NCI-H146 treated with DMSO at 0.1 percent for 48 hours (cell line): ENCODE measurements at regions not wholly inside any gene's neighbourhood (a gene's known extent, or its start where the extent isn't known, plus 50 kb on each side); places are given as distances from the start of the nearest gene placed in this dataset.

Source experiments
- DNase-seq: peaks from one replicate; lab custom pipeline; 2025; ENCODE audit not compliant: unreplicated experiment; lab: John Stamatoyannopoulos, UW

GRCh38 chr15:47945872-47946650 is 174.7 kb upstream of the SLC24A5 start:
- DNase-seq, result no peak

DNA sequence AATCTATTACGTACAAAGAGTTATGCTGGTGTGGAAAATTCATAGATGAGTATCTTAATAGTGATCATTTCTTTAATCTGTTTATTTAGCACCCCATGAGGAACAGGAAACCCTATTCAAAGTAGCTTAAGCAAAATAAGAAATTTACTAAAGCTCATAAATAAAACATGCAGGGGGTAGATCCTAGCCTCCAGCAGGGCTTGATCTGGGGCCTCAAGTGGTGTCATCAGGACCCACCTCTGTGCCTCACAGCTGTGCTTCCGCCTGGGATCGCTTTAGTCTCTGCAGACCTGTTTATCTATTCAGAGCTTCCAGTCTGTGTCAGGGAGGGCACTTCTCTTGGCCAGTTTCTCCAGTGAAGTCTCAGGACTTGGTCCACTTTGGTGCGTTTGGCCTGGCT is 171.0 kb upstream of the SLC24A5 start:
- DNase-seq, result no peak

DNA sequence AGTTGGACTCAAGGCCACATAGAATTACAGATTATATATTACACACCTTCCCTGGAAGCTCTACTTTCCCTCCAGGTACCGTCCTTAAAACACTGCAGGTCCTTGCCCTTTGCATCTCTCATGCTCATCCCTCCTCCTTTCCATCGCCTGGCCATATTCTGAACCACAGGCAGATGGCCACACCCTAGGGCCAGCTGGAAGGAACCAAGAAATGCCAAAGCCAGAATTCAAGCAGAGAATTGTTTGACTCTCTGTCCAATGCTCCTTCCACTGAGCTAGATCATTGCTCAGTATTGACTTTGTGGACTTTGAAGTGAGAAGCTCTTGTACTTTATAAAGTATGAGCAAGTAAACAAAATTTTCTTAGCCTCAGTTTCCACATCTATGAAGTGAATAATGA is 170.3 kb upstream of the SLC24A5 start:
- DNase-seq, result no peak

DNA sequence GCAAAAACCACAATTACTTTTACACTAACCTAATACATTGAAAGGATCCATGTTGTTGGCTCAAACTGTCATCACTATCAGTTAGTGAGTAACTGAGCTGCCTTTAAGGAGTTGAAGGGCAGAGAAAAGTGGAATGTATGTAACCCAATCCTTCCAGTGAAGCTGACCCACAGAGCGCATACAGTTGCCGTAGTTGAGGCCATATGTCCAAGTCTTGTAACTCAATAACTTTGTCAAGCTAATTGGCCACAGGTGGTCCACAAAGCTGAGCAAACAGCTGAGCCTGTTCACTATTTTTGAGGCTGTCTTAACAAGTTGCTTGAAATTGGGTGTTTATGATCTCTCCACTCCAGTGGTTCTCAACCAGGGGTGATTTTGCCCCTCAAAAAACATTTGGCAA is 169.0 kb upstream of the SLC24A5 start:
- DNase-seq, result no peak

GRCh38 chr15:47954196-47954595 is 166.6 kb upstream of the SLC24A5 start:
- no peak for DNase-seq

DNA sequence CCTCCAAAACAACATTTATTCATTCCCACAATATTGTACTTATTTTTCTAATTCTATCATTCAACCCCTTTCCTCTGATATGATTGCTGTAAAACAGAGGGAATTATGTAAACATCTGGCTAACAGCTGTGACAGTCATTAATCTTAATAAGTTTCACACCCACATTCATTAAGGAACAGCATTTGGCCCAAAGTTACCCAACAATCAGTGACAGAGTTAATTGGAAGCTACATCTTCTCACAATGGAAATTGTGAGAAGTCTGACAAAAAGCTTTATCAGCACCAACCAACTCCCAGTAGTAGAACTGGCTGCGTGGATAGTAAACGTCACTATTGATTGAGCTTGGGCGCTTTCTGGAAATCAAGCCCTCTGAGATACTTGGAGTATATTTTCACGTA is 165.8 kb upstream of the SLC24A5 start:
- DNase-seq, result no peak

DNA sequence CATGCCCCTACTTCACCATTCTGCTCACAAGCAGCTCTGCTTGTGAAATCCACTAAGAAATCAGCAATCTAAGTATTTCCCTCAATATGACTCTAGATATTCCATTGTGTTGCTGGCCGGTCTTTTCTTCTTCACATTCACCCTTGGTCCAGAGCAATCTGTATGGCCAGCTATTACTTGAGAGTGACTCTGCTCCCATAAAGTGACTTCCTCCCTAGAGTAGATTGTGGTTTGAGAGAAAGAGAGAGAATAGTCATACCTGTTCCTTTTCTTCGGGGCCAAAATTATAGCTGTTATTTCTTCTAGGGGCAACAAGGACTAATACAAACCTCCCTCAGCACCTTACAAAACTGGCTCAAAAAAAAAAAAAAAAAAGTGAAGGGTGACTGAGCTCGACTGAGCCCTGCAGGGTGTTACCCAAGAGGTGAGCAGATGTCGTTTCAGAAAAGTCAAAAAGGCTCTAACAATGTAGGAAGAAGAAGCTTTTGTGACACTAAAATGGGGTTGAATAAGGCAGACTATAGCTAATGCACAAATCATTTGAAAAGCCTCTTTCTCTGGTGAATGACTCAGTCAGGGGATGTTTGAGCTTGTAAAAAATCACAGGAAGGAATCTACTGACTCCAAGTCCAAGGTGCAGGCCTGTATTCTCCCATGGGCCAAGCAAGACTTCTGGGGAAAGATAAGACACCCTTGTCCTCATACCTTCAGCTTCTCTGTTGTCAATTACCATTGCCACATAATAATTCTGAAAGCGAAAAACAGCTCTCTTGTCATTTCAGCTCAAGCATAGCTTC is 161.0 kb upstream of the SLC24A5 start:
- DNase-seq, result no peak

GRCh38 chr15:47961401-47962090 is 159.2 kb upstream of the SLC24A5 start:
- DNase-seq, result no peak

DNA sequence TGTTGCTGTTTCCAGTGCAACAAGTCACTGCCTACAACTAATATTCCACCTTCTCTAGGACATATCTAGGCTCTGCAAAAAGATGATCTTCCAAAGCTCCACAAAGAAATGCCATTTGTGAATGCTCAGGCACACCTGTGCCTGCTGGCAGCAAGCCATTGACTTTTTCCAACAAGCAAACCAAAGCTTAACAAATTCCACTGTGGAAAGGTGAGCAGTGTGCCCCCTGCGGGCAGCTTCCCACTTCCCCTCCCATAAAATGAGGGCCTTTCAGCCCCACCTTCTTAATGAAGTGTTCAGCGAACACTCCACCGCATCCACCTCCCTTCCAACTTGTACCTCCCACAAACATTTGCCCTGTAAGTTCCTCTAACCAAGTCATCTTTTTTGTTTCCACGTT is 157.5 kb upstream of the SLC24A5 start:
- DNase-seq, result no peak

DNA sequence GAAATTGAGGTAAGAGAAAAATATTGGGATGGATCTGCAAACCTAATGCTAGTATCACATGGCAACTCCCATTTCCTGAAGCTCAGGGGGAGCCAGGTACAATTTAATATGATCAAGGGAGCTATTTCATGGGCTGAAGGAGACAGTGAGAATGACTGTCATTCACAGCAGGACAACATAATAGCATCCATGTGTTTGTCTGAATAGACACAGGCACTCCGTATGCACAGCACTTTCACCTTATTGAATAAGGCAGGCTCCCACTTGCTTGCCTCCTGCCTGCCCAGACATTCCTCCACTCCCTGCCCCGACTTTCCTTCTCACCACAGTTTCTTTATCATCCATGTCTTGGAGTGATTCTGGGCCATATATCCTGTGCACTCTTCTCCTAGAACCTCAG is 156.6 kb upstream of the SLC24A5 start:
- DNase-seq, result peak; percentile 17

DNA sequence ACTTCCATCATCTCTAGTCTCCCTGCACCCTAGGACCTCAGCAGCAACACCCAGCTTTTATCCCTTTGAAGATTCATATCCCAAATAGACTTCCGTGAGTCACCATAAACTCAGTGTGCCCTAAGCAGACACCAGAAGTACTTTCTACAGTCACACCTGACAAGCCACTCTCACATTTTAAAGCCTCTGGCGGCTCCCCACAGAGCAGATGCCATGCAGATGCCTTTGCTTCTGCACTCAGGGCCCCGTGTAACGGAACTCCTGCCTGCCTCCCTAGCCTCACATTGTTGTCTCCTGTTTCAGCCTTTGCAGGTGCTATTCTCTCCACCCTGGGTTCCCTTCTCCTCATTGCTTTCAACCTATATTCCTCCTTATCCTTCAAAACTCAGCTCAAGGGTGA is 155.5 kb upstream of the SLC24A5 start:
- DNase-seq, result no peak

DNA sequence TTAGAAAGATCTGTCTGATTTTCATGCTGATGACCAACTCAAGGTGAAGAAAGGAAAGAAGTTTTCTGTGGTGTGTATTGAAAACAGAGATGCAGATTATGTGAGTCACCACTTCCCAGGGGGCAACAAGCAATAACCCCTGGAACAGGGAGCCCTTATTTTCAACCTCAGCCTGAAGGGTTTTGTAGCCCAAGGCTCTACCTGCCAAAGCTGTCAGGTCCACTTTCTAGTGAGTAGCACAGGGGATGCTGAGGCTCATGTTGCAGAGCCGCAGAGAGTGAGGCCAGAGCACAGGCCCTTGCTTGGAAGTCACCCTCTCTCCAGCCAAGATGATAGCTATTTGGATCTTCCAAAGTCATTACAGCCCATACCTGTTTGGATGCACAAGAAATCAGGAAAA is 152.2 kb upstream of the SLC24A5 start:
- no peak for DNase-seq

- DNase-seq, result no peak
Measured at GRCh38 chr15:47971637-47972036, 149.2 kb upstream of the SLC24A5 start.

- DNase-seq, result no peak
Measured at GRCh38 chr15:47972738-47973137, 148.1 kb upstream of the SLC24A5 start.

DNA sequence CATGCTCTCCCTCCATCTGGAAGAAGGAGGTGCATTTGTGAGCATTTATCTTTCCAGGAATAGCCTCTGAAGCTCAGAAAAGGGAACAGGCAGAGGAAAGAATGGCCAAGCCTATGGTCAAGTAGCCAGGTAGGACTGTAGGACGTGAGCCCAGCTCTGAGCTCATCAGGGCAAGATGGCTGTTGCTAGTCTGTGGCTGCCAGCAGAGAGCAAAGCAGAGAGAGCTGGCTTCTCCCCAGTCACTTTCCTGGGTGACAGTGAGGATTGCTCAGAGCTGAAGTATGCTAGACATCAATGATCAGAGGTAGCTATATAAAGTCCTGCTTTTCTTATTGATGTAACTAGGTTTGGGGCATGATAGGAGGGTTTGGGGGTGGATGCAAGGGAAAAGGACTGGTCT is 146.1 kb upstream of the SLC24A5 start:
- DNase-seq, result no peak

DNA sequence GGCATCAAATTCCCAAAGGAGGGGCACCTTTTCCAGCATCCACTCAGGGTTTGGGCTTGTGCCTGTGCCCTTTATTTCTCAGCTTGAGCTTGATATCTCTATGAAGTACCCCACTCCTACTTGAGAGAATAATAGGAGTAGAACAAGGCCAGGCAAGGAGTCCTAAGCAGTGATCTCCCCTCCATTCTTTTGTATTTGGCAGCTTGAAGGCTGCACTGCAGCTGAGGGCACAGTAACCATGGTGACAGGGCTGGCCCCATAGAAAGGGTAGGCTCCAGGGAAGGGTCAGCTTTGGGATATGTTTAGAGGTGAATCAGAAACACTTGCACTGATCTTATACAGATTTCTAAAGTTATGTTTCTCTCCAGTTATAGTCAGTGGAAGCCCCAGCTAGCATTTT is 145.4 kb upstream of the SLC24A5 start:
- no peak for DNase-seq

DNA sequence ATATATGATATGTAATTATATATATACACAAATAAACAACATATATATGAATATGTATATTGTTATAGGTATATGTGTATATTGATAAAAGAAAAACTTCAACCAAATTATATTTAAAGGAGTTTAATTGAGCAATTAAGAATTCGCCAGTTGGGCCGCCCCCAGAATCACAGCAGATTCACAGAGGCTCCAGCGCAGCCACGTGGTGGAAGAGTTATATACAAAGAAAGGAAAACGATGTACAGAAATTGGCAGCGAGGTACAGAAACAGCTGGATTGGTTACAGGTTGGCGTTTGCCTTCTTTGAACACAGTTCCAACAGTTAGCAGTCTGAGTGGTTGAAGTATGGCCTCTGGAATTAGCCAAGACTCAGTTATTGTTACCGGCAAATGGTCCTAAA is 137.3 kb upstream of the SLC24A5 start:
- DNase-seq, result no peak

GRCh38 chr15:47985568-47985967 is 135.2 kb upstream of the SLC24A5 start:
- DNase-seq, result no peak

DNA sequence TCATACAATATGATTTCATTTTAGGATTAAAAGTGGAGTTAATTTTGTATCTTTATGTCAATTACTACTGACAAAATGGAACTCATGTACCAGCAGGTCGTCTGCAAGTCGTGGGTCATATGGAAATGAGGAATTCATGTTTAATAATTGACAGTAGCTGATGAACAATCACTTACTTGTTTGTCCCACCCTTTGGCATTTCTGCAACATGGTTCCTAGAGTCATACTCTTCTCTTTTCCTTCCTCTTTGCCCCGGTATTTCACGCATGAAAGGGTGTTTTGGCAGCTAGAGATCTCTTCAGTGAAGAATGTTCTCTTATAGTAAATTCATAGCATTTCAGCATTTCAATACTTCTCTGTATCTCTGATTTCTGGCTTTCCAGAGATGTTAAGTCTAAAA is 133.3 kb upstream of the SLC24A5 start:
- DNase-seq, result no peak

- peak; percentile 62 for DNase-seq
Measured at GRCh38 chr15:47987908-47988532, 132.8 kb upstream of the SLC24A5 start.

DNA sequence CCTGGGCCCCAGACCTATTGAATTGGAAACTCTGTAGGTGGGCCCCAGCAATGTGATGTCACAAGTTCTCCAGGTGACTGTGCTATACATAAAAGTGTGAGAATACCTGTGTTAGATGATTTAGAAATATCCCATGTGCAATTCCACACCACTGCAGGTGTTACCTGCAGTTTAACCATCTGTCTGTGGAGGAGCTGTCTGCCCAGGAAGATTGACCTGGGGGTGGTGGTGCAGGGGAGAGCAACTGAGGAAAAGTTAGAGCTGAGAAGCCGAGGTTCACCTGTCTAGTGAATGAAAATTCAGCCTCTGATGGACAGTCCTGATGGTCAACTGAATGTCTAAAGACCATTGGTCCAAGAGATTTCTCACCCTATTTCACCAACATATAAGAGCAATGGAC is 132.2 kb upstream of the SLC24A5 start:
- no peak for DNase-seq

GRCh38 chr15:47990821-47991220 is 130.0 kb upstream of the SLC24A5 start:
- DNase-seq, result no peak
